ENCODE measurements at regions not wholly inside any gene's neighbourhood (a gene's known extent, or its start where the extent isn't known, plus 50 kb on each side); places are given as distances from the start of the nearest gene placed in this dataset.

GRCh38 chr5:19297934-19298333 is 690.1 kb downstream of the CDH18 start:
- DNase-seq = no peak
- ATAC-seq = no peak
- intact Hi-C loops (cut with DNase I, micrococcal nuclease) = no loop called here

DNA sequence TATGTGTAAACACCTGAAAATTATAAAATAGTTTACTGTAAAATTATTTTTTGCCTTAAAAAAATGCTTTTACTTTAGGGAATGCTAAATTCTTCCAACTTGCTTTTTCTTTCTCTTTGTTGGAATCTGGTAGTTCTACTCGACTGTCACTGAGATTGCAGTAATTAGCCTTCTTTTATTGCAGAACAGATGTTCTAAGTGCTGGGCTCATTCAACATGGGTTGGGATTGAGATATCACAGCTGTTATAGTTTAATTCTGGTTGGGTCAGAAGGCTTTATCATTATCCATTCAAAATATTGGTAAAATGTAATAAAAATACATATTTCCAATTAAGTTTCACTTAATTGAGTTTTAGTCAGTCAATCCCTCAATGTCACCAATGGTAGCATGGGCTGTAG is 686.7 kb downstream of the CDH18 start:
- DNase-seq (no peak), ATAC-seq (no peak)
- intact Hi-C loops (cut with DNase I, micrococcal nuclease) = no loop called here

- DNase-seq (no peak), ATAC-seq (no peak)
- intact Hi-C loops (cut with DNase I, micrococcal nuclease) = no loop called here
Observed at GRCh38 chr5:19314840-19315239, 673.2 kb downstream of the CDH18 start.

GRCh38 chr5:19319252-19319651 is 668.7 kb downstream of the CDH18 start:
- DNase-seq (no peak), ATAC-seq (no peak)
- intact Hi-C loops (cut with DNase I, micrococcal nuclease) = no loop called here

DNA sequence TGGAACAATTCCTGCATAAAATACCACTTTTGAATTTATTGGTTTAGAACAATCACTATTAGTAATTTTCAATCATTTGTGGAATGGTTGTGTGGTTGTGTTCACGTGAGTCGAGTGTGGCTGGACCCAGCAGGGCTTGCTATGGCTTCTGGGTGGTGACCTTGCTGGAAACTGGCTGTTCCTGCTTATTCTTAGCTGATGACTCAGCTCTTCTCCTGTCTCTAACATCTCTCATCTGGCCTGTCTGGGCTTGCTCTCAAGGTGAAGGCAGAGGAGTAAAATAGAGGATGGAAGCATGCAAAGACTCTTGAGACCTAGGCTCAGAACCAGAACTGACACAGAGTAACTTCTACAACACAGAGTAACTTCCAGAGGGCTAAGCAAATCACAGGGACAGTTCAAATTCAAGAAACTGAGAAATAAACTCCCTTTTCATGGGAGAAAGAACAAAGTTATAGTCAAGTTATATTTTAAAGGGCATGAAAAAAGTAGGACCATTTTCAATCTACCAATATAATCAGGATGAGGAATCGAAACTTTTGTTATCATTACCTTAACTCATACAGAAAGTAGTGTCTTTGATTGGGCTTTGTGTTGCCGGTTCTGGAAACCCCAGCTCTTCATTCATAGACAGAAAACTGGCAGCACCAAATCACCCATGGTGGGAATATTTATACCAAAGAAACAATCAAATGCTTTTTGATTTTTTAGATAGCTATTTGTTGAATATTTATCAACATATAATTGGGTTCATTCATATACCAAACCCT is 665.1 kb downstream of the CDH18 start:
- ATAC-seq (no peak), DNase-seq (no peak)
- intact Hi-C loops (cut with DNase I, micrococcal nuclease) = no loop called here

GRCh38 chr5:19334278-19334677 is 653.7 kb downstream of the CDH18 start:
- DNase-seq = no peak
- ATAC-seq = no peak
- intact Hi-C loops (cut with DNase I, micrococcal nuclease) = no loop called here

- no peak for ATAC-seq
- no peak for DNase-seq
- intact Hi-C loops (cut with DNase I, micrococcal nuclease) = no loop called here
Observed at GRCh38 chr5:19342942-19343341, 645.1 kb downstream of the CDH18 start.

DNA sequence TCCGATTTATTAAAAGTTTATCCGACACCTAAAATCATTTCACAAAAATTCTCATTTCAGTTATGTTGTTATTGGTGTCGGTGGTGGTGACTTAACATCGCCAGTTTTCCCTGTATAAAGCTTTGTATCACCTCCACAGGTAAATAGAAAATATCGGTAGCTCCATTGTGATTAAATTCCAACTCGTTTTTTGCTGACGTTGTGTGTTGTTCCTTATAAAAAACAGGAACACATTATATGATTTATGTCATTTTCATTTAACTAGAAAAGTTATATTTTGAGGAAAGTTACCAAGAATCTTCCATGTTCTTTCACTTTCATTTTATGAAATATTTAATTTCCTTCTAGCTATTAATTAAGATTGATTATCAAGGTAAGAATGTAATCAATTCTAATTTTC is 635.9 kb downstream of the CDH18 start:
- DNase-seq (no peak), ATAC-seq (no peak)
- intact Hi-C loops (cut with DNase I, micrococcal nuclease) = no loop called here

- ATAC-seq (no peak), DNase-seq (no peak)
- intact Hi-C loops (cut with DNase I, micrococcal nuclease) = no loop called here
Observed at GRCh38 chr5:19369048-19369447, 619.0 kb downstream of the CDH18 start.

GRCh38 chr5:19369561-19369960 is 618.4 kb downstream of the CDH18 start:
- intact Hi-C loops (cut with DNase I, micrococcal nuclease) = no loop called here
- ATAC-seq = no peak
- DNase-seq = no peak

DNA sequence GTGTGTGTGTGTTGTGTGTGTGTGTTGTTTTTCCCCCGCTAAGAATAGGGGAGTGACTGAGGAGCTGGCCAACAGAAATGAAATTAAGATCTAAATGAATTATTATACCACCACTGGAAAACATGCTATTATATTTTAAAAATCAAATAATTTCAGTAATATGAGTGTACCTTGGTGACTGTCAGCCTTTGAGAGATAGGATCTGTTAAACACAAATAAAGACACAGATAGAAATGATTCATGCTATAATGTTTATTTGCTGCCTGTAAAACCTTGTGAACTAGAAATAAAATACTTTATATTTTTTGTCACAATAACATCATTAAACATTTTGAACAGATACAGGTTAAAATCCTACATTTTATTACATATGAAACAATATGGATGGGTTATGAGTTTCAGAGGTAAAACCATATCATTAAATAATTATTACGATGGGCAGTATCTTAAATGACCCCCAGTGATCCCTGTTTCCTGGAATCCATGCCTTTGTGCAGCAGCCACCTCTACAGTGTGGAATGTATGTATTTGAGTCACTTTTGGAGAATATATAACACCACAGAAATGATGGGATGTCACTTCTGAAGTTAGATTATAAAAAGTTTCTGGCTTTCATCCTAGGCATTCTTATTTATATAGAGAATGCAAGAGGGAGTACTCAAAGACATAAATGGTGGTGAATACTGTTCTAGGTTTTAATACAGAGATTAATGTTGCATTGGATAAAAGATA is 617.2 kb downstream of the CDH18 start:
- no peak for DNase-seq
- no peak for ATAC-seq
- intact Hi-C loops (cut with DNase I, micrococcal nuclease) = no loop called here

DNA sequence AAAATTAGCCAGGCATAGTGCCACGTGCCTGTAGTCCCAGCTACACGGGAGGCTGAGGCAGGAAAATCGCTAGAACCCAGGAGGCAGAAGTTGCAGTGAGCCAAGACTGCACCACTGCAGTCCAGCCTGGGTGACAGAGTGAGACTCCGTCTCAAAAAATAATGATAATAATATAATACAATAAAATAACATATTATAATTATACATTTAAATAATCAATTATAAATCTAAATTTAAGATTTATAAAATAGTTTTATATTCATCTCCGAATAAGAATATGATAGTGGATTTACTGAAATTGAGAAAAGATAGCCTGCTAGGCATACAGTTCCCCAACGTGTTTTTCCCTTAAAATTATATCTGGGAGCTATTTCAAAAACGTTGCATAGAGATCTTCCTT is 599.6 kb downstream of the CDH18 start:
- ATAC-seq (no peak), DNase-seq (no peak)
- intact Hi-C loops (cut with DNase I, micrococcal nuclease) = no loop called here

- ATAC-seq (no peak), DNase-seq (no peak)
- intact Hi-C loops (cut with DNase I, micrococcal nuclease) = no loop called here
Observed at GRCh38 chr5:19401032-19401431, 587.0 kb downstream of the CDH18 start.

DNA sequence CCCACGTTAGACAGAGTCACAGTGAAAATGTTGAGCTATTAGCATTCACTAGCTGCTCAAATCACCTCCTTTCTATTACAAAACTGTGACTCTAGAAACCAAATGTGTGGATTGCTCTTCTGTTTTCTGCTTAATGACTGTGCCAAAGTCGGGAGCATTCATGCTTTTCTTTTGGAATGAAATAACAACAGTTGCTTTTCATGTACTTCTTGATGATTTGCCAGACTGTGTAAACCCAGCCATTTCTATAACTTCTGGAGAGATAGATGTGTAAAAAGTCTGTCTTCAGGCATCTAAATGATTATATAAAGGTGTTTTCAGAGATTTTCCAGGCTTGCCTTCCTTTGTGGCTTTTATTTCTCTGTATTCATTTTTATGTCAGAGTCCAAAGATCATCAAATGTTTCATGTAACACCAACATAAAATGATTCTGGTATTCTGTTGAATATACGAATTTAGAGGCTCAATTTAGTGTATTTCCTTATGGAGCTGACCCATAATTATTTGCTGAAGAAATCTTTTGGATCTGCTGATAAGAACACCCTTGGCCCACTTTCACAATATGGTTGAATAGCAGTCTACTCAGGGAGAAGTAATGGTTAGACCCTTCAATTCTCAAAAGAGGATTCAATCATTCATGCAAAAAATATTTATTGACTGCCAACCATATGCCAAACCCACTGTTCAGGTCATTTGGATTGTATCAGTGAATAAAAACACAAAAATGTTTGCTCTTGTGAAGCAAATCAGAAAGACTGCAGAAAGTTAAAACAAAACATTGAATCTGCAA is 581.2 kb downstream of the CDH18 start:
- DNase-seq (no peak), ATAC-seq (no peak)
- intact Hi-C loops (cut with DNase I, micrococcal nuclease) = no loop called here

GRCh38 chr5:19408149-19408548 is 579.9 kb downstream of the CDH18 start:
- DNase-seq (no peak), ATAC-seq (no peak)
- intact Hi-C loops (cut with DNase I, micrococcal nuclease) = no loop called here

DNA sequence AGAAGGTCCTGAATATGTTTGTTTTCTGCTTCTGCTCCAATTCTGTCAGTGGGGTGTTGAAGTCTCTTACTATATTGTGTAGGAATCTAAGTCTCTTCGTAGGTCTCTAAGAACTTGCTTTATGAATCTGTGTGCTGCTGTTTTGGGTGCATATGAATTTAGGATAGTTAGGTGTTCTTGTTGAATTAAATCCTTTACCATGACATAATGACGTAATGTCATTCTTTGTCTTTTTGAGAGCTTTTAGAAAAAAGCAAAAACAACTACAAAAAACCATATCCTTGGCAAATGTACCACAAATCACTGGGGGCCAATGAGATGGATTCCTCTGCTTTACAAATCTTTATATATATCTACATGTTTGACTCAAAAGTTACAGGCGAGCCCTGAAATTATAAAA is 576.1 kb downstream of the CDH18 start:
- ATAC-seq = no peak
- intact Hi-C loops (cut with DNase I, micrococcal nuclease) = no loop called here
- no peak for DNase-seq

All from left colon (tissue), 2 donors.